Hematopoietic multipotent progenitor cell treated with erythropoietin and hydrocortisone succinate and interleukin-3 and kit ligand, for 15 days (in vitro differentiated cells): ENCODE measurements at regions not wholly inside any gene's neighbourhood (a gene's known extent, or its start where the extent isn't known, plus 50 kb on each side); places are given as distances from the start of the nearest gene placed in this dataset.
A peak's percentile ranks its signal among the peaks of the same experiment; 100 is the strongest.

ENCODE experiments used
- DNase-seq: peaks from one replicate; pipeline ENCODE4 v3.0.0-alpha.2; 2015; ENCODE audit warnings: low spot score

- DNase-seq = no peak
Observed at GRCh38 chr11:119490253-119491006, 67.5 kb upstream of the THY1 start.

GRCh38 chr11:119489087-119489486 is 66.1 kb upstream of the THY1 start:
- DNase-seq = no peak

DNA sequence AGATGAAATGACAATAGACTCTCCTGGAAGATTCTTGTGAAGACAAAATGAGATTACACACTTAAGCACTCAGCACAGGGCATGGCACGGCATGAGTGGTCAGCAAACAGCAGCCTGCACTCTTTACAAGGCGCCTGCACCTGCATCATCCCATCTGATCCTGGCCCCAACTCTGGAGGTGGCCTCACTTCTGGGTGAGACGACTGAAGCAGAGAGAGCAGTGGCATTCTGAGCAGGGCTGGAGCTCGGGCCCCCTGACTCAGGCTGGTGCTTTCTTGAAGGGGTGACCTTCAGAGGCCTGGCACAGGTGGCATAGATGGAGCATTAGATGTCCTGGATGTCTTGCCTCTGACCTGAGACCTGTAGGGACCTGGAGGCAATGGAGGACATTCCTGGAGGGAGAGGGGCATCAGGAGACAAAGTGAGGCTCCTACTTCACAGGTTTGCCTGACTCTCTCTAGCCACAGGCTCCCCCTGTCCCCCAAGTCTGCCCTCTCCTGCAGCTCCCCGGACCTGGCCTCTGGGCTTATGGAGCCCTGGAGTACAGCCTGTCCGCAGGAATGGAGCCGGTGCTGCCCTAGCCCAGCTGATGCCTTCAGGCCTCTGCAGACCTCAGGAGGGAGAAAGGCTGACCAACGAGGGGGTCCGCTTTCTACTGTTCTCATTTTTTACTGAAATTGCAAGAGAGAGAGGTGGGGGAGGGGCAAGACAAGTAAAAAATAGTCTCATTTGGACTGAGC is 65.5 kb upstream of the THY1 start:
- no peak for DNase-seq

DNA sequence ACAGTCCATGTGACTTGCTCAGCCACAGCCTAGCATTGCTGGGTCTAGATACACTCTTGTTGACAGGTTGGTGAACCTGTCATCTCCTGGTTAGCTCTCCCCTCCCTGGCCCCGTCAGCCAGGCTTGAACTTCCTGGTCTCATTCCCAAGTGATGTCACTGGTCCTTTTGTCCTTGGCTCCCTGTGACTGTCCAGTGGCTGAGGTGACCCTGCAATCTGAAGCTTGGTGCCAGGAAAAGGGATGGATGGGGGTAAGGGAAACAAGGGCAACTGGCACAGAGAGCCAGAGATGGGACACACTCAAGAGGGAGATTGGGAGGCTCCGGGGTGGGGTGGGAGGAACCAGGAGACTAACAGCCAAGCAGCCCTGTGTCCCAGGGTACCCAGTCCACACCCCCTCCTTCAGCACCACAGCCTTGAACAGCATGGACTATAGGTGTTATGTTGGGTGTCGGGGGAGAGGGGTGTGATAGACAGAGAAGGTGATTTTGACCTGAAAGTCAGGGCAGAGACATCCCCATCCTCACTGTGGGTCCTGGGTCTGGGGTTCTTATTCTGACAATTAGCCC is 63.8 kb upstream of the THY1 start:
- no peak for DNase-seq

- DNase-seq = no peak
Observed at GRCh38 chr11:119486016-119486415, 63.0 kb upstream of the THY1 start.

DNA sequence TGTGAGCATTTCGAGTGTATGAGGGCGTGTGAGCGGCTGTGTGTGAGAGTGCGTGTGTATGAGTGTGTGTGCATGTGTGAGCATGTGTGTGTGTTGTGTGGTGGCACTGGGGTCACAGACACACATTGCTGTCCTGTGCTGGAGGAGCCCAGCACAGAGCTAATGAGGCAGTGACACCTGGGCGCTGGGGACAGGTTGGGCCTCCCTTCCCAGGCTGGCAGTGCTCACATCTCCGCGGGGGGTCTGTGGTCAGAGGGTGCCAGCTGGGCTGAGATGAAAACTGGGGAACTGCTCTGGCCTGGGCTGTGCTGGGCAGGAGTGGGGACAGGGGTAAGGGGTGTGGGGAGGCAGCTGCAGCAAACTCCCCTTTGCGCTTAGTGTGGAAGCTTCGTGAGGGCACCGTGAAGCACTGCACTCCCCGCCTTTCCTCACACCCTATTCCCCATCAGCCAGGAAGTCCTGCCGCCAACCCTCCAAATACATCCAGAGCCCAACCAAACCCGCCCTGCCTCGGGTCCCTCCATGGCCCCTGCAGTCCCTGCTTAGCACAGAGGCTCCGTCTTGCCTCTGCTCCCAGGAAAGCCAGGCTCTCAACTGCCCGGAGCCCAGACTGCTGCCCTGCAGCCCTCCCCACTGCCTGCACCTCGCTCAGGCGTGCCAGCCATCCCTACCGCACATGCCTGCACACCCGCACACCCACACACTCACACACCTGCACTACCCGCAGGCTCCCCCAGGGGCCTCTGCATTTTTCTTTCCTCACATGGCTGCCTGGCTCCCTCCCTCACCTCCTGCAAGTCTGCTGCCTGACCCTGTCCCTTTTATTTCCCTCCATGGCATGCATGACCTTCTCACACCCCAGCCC is 62.0 kb upstream of the THY1 start:
- no peak for DNase-seq

- DNase-seq = no peak
Observed at GRCh38 chr11:119483881-119484371, 61.0 kb upstream of the THY1 start.

DNA sequence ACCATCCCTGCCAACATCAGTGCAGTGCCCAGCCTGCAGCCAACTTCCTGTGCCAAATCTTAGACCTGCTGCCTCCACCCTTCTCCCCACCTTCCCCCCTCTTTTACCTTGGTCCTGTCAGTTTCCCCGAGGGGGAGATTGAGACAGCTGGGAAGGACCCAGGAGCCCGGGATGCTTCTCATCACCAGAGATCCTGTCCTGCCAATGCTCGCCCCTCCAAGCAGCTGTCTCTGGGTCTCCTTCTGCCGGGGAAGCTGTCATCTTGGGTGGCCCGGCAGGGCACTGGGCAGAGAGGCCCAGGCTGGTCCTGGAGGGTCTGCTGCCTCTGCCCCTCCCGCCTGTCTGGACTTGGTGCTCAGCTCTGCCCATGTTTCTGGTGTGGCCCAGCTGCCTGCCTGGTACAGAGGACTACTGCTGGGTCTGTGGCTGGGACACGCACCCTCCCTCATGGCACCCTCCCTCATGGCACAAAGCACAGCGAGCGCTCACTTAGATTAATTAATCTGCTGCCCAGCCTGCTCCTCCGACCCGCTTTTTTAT is 60.4 kb upstream of the THY1 start:
- DNase-seq = no peak

GRCh38 chr11:119482521-119483011 is 59.6 kb upstream of the THY1 start:
- DNase-seq = no peak

DNA sequence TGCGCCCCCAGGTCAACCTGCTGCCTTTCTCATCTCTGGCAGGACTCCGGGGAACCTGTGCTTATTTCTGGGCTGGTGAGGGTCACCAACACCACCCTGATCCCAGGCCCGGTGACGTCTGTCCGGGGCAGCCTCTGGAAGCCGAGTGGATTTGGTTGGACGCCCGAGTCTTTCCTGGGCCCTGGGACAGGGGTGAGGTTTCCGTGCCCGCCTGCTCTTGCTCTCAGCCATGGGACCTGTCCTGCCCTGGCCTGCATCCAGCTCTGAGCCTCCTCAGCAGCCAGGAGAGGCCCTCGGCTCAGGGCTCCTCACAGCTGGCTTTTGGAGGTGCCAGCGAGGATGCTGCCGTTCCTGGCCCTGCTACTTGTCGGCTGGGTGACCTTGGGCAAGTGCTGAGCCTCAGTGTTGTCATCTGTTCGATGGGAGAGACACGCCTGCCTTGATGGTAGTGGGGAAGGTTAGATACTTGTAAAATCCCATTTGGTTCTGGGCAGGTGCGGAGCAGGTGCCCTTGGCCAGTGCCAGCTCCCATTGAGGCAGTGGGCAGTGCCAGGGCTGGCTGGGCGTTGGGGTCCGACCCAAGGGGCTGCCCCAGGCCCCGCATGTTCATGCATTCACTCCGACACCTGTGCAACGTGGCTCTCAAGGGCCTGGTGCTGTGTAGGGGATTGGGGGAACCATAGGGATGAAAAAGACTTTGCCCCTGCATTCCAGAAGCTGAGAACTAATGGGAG is 58.9 kb upstream of the THY1 start:
- no peak for DNase-seq

GRCh38 chr11:119481021-119481666 is 58.2 kb upstream of the THY1 start:
- DNase-seq = peak; percentile 56

- no peak for DNase-seq
Observed at GRCh38 chr11:119480380-119481020, 57.5 kb upstream of the THY1 start.

DNA sequence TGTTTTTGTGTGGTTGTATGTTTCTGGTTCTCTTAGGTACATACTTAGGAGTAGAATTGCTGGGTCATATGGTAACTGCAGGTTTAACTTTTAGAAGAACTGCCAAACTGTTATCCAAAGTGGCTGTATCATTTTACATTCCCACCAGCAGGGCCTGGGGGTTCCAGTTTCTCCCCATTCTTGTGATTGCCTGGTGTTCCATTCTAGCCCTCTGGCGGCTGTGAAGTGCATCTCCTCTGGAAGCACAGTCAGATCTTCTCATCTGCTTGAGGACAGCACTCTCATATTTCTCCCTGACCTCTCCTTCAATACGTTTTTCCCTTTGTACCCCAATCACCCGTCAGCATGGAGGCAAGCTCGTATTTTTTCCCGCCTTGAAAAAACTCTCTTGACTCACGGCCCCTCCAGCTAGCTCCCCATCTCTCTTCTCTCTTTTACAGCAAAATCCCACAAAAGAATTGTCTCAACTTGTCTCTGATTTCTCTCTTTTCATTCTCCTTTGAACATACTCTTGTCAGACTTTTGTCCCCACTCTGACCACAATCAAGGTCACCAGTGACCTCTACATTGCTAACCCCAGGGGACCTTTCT is 56.8 kb upstream of the THY1 start:
- DNase-seq = no peak

GRCh38 chr11:119478711-119479285 is 55.8 kb upstream of the THY1 start:
- DNase-seq = no peak

DNA sequence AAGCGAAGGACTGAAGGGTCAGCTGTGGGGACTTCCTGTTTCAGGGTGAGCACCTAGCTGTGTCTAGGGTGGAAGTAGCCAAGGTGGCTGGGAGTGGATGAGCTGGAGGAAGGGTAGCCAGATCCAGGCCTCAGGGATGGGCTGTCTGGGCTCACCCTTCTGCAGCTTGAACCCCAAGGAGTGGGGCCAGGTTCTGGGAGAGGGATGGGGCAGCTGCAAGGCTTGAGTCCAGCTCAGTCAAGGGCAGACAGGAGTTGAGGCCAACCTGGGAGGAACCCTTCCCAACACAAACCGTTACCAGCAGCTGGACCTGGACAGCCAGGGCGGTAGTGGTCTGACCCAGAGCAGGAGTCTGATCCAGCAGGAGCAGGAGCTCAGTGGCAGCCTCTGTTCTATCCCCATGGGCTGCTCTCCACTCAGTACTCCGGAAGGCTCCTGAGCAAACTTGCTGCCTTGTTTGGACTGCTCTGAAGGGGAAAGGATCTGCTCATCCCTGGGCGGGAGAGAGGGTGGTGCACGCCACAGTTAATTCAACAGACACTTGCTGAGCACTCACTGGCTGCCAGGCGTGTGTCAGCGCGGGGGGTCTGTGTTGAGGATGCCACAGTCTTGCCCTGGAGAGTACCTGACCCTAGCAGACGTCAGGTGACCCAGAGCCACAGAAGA is 53.8 kb upstream of the THY1 start:
- DNase-seq = no peak

GRCh38 chr11:119476038-119476437 is 53.1 kb upstream of the THY1 start:
- no peak for DNase-seq

- peak; percentile 21 for DNase-seq
Observed at GRCh38 chr11:119474682-119475596, 52.0 kb upstream of the THY1 start.
